ENCODE measurements at regions not wholly inside any gene's neighbourhood (a gene's known extent, or its start where the extent isn't known, plus 50 kb on each side); places are given as distances from the start of the nearest gene placed in this dataset.

DNA sequence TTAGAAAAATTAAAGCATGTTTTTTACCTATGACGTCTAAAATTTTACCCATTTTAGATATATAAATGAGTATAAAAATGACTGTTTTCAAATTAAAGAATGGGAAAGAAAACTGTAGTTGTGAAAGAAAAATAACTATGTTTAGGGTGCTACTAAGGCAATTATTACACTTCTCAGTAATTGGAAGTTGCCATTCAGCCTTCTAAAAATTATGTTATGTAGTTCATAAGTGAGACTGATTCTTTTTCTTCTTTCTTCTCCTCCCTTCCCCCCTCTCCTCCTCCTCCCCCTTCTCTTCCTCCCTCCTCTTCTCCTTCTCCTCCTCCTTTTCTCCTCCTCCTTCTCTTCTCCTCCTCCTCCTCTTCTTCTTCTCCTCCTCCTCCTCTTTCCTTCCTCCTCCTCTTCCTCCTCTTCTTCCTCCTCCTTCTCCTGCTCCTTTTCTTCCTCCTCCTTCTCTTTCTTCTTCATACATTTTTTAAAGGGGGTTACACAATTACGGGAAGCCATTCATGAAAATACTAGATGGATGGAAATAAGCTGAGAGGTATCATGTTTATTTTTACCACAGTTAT lies 223.6 kb downstream of the CETN3 start:
- DNase-seq, result no peak

DNA sequence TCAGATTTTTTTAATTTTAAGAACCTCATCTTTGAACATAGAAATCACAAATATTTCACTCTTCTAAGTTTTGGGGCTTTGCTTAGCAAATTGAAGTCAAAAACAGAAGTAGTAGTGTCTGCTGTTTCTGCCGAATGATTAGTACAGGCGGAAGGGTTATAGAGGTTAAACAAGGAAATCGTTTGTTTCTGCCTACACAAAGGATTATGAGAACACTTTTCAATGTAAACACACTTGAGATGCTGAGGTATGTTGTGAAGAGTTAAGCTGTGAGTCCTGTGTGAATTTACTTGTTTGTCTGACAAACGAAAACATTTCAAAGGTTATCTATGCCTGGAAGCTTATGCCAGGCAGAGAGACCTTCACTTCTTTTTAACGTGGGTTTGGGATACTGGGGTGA lies 224.8 kb downstream of the CETN3 start:
- no peak for DNase-seq

DNA sequence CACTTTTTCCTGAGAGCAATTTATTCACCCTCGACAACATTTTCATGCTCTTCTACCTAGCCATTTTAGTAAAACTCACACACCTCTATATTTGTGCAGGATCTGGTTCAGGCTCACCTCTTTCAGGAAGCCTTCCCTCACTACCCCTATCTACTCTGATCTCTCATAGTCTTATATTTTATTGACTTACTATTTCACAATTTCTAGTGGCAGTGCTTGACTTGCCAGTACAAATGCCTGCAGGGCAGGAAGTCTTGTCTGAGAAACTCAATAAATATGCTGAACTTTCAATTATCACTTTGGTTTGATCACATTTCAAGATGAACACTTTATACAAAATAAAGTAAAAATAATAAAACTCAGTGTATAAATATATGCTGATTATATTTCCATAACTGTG lies 226.8 kb downstream of the CETN3 start:
- DNase-seq, result no peak

DNA sequence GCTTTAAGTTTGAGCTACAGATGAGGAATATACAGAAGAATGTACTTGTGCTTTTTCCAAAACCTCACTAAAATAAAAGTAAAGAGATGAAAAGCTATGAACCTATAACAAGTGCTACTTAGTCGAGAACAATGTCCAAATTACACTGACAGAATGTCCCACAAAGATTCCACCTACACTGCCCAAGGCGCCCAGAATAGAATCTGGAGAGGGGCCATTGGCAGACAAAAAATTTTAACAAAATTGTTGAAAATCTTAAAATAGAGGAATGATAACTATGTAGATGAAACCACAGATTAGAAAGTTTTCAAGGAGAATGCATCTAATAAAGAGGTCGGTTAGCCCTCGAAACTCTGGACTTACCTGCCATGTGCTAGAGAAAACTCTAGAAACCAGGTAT lies 235.3 kb downstream of the CETN3 start:
- no peak for DNase-seq

DNA sequence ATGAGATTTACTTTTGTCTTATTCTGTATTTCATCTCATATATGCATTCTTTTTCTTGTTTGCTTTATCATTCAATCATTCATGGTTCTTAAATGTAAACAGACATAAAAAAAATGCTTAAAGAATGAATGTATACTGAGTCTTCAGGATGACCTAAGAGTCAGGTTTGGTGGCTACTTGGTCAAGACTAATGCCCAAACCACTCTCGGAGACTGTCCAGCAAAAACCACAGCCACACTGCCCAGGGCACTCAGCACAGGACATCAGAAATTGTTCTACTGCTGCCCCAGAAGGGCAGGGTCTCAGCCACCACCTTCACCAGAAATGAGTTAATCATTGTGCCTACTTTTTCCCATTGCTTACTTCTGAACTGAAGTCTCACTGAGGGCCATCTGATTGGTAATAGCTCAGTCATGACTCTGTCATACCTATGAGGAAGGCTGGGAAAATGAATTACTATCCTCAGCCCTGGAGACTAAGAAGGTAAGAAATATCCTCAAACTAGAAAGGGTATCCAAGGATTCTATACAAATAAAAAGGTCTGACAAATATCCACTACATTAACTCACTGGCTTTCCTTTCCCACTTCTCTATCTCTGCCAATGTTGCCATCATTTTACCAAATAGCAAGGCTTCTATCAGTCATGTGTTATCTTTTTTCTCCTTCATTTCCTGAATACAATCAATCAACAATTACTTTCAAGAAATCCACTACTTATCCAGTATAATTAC lies 236.1 kb downstream of the CETN3 start:
- no peak for DNase-seq

DNA sequence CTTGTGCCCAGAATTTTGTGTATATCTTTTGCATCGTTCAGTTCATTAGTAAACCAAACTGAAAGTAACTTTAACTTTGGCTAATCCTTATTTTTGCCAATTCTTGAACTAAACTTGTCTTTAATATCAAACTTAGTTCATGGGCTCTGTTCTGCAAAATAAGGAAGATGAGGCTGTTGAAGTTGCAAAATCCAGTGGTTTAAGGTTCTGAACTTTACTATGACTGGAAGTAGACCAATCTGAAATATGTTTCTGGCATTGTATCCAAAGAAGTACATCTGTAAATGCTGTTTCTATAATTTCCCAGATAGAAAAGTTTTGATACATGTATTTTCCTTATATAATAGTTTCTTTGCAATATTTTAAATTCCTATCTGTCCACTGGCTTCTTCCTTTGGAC lies 238.1 kb downstream of the CETN3 start:
- DNase-seq, result no peak

DNA sequence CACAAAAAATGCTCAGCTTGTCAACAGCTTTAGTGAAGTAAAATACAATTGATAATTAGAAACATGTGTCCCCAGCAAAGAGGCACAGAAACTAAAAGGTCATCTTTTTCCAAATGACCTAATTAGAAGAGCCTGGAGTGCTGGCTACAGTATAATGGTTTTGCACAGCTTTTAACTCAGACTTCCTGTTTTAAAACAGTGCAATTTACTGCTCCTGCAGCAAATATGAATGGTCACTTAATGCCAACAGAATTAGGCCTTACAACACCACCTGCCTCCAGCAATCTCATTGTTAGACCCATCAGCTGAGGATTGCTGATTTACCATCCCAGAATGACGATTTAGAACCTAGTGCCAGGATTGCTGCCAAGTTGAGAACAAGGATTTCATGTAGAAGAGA lies 239.3 kb downstream of the CETN3 start:
- no peak for DNase-seq

DNA sequence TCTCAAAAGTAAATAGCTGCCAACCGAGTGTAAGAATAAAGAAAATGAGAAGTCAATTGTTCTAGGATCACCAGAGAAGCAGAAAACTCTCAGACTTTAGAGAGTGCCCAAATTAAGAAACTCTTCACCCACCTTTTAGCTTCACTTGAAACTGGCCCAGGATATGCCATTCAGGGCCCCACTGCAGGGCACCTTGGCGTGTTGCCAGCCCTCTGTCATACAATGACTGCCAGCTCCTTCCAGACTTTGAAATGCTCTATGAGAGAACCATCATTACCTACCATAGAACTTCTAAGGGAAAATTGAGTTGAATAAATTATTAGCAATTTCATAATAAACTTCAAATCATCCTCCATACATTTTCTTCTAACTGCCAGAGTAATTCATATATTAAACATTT lies 240.5 kb downstream of the CETN3 start:
- no peak for DNase-seq

DNA sequence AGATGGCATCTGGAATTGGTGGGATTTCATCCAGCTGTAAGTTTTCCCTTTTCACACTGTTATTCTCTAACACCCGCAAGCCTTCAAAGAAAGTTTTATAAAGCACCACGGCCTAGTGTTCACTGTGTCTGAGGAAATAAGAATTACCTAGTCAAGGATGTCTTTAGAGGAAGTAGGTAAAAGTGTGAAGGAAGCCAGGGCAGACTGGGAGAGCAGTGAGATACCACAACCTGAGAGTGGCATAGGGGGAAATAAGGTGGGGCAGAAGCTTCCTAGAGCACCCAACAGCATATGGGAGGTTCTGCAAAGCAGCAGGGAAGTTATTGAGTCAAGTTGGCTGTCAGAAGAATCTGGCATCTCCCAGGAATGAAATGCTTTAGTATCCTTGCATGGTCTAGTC lies 241.2 kb downstream of the CETN3 start:
- no peak for DNase-seq

DNA sequence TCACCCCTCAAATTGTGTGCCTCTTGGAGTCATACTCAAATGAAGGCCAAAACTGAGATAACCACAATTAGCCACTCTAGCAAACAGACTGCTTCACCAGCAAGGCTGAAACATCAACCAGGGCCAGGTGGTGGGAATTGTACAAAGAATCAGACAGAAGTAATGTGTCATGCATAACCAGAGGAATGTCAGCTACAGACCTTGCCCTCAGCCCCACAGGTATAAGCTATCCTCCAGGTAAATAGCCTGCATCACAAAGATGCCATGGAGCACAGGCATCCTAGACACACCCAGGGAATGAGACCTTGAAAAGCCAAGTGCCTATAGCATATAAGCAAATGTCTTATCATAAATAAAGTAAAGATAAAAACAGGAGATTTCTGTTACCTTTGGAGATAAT lies 242.7 kb downstream of the CETN3 start:
- DNase-seq, result no peak

DNA sequence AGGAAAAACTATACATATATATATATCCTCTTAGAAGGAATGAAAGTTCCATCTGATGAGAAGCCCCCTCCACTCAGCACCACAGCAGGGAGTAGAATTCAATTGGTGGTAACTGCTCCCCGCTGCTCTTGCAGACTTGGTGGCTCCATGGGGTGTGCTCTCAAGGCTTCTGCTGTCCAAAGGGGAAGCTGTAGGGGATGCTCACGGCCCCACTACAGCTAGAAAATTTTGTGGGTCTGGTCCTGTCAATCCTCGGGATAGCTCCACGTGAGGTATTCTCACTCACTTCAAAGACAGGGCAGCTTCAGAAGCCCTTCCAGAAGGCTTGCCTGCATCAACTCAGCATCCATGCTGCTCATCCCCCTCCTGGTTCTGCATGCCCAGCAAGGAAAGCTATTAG lies 247.2 kb downstream of the CETN3 start:
- no peak for DNase-seq

DNA sequence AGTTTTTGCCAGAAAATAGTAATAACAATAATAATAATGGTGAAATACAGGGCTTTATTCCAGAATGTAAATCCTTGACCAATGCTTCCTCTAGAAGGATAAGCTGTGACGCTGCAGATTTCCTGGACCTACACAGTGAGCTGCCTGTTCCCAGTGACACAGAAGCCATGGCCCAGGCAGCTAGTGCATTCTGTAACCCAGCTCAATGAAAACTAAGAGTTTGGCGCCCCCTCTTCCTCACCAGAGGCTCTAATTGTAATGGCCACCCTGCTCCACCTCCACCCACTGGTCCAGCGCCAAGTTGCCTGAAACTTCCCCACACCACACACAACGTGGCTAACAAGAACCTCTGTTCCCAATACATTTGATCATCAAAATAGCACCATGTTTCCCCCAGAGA lies 248.1 kb downstream of the CETN3 start:
- DNase-seq, result no peak

DNA sequence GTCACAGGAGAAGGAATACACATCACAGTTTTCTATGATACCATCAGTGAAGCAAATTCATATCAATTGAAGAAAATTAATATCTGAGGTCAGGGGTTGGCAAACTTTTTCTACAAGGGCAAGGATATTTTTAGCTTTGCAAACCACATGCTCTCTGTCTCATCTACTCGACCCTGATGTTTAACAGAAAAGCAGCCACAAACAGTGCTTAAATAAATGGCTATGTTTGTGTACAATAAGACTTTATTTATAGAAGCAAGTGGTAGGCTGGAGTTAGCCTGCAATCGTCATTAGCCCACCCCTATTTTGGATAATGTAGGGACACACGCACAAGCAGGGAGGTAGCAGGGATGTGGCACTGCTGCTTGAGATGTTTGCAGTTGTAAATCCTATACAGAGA lies 251.4 kb downstream of the CETN3 start:
- DNase-seq, result no peak

DNA sequence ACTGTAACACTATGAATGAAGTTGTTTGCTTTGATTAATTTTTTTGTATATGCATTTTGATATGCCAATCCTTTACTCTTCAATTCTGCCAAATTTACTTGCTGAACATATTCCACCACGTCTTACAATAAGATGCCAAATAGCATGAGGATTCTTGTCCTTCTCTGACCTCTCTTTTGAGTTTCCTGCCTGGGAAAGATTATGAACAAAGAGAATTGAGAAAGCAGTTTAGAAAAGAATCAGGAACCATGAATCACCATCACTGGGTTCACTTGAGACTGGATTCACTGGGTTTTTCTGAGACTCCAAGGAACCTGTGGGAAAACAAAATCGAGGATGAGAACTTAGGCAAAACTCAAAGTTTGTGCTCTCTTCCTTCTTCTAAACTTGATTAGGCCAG lies 256.5 kb downstream of the CETN3 start:
- DNase-seq, result no peak

DNA sequence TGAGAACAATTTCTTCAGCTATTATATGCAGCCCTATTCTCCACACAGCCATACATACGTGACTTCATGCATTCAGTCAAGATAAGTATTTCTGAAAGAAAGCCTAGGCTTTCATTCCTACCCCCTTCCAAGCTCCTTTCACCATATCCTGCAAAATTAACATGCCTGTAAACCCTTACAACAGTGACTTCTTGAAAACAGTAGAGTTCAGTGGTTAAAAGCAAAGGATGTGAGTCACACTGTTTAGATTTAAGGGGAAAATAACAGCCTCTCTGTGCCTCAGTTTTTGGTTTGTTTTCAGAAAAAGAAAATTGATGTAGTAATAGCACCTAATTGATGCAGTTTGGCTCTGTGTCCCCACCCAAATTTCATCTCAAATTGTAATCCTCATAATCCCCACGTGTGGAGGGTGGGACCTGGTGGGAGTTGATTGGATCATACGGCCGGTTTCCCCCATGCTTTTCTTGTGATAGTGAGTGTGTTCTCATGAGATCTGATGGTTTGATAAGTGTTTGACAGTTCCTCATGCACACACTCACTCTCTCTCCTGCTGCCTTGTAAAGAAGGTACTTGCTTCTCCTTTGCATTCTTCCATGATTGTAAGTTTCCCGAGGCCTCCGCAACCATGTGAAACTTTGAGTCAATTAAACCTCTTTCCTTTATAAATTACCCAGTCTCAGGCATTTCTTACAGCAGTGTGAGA lies 264.8 kb downstream of the CETN3 start:
- no peak for DNase-seq

DNA sequence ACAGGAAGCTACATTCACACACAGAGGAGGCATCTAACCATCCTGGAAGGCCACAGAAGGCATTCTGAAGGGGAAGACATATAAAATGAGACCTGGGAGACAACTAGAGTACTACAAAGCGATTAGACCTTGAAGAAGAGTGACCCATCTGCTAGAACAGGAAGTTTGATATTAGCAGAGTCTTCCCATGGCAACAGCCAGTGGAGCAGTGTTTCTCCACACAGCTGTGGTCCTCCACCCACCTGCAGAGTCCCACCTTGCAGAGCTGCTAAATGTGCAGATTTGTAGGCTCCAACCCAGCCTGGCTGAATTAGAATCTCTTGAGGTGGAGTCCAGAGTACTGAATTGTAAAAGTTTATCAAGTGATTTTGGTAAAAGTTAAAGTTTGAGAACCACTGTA lies 267.0 kb downstream of the CETN3 start:
- no peak for DNase-seq

DNA sequence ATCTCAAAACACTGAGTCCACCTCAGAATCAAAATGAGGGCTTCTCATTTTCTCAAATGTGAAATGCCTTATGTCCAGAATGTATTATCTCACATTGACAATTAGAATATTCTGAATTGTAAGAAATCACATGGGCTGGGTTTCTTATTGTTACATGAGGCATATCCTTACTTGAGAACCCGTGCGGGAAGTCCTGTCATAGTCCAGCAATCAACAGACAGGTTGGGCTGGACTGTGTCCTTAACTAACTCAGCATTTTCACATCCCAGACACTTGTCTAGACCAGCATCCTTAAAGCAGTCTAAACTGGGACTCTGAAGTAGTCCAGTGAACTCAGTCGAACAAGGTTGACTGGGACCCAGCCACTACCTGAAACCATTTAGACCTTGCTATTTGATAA lies 267.6 kb downstream of the CETN3 start:
- DNase-seq, result no peak

DNA sequence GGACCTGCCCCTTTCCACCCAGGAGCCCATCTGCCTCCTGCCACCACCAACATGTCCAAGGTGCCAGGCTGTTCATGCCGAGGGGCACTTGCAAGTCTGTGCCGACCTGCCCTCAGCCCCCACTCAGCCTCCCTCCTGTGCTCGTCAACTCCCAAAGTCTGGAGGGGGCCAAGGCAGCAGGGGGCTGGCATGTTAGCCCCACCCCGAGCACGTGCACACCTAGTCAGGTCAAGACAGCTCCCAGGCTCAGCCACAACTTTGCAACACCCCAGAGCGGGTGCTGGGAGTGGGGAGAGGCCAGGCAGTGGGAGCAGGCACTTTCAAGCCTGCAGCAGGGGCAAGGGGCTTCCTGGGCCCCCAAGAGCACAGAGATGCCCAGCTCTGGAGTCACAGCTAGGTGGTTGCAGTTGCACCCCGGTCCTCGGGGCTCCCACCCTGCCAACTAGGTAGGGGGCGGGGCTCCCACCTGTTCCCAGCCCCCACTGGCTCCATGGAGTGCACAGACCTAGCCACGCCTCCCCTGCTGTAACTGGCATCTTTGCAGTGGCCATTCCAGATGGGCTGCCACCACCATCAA lies 272.5 kb downstream of the CETN3 start:
- no peak for DNase-seq

DNA sequence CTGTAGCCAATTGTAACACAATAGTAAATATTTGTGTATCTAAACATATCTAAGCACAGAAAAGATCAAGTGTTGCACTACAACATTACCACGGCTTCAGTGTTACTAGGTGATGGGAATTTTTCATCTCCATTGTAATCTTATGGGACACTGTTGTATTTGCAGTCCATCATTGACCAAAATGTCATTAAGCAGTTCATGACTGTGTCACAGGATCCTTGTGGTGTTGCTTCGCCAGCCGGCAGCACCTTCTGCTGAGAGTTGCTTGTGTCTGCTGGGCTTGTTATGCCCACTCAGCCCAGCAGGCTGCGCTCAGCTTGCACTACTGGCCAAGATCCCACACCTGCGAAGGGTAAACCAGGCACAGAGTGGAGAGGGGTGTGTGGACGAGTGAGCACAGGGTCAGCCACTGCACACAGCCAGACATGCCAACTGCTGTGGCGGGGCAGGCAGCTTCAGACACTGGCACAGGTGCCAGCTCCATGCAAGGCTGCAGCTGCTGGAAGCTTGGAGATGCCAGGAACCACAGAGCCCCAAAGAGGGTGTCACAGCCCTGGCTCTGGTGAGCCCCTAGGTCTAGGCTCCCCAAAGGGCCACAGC lies 273.7 kb downstream of the CETN3 start:
- DNase-seq, result no peak

DNA sequence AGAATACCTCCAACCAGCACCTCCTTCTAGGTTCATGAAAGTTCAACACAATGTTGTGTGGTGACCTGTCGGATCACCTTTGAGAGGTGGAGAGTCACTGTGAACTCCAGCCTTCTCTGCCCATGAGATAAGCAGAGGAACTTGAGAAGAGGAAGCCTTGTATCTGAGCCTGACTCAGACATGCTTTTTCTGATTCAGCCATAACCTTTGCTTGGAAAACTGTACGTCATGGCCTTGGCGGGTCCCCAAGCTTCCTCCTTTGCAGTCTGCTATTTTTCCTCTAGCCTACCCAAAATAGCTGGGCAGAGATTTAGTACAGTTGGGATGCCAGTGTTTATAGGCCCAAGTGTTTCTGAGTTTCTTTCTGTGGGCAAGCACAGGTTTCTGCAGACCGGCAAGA lies 274.7 kb downstream of the CETN3 start:
- DNase-seq, result no peak

DNA sequence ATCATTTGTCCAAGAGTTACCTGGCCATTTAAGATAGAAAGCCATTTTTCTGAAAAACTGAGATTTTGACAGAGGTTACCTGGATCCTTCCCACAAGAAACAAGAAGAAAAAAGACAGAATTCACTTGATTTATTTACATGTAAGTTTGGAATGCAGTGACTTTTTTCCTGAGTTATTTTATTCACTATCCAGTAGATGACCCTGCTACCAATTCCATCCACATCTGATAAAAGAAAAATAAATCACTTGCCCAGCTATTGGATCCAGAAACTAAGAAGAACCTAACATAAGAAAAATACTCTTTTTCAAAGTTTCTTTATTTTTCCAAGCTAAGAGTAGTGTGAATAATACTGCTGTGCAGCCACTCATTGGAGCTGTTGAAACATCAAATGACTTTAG lies 275.2 kb downstream of the CETN3 start:
- DNase-seq, result no peak

DNA sequence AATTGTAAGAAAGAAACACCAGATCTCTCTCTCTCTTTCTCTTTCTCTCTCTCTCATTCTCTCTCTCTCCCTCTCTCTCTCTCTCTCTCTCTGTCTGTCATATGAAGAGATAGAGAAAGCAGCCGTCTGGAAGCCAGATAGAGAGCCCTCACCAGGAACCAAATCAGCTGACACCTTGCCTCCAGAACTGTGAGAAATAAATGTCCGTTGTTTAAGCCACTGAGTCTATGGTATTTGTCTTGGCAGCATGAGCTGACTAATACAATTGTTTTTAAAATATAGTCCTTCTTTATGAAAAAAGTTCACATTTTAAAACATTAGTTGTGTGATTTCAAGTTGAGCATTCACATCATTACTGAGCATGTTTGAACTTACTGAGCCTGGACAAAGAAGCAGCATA lies 275.6 kb downstream of the CETN3 start:
- no peak for DNase-seq

DNA sequence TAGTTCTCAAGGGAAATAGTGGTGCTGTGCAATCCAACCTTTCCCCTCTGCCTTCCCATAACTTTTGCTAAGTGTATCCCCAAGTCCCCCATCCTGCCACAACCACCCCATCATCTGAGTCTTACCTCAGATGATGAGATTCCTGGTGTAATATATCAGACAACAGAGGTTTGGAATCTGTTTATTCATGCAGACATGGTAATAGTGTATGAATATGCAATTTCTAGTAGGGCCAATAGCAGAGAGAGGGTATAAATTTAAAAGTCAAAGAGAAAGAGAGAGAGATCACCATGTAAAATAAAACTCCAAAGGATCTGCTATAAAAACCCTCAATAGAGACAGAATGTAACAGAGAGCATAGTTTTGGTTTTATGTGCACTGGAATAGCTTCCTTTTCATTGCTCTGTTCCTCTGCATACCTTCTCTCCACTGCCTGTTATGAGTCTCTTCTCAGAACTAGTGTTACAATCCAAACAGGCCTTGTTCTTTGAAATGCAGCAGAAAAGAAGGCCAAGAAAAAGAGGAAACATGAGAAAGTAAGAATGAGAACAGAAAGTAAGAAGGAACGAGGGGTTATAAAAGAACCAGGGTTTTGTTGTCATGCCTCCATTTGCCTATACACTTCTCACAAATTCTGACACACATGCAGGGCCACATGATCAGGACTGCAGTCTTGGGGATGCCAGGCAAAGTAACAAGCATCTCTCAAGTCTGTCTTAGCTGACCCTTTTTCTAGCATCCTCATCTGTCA lies 278.0 kb downstream of the CETN3 start:
- no peak for DNase-seq

Measured in activated naive CD4-positive, alpha-beta T cell (primary cell).